HepG2 (cell line): ENCODE measurements at regions not wholly inside any gene's neighbourhood (a gene's known extent, or its start where the extent isn't known, plus 50 kb on each side); places are given as distances from the start of the nearest gene placed in this dataset.

Experiments used
- ATAC-seq: fragments of 200-7000 bp; cut with Tn5 transposase; 3 replicates; pipeline ENCODE4 v1.9.1; 2020; ENCODE audit warnings: mild to moderate bottlenecking, moderate library complexity
- BruUV-seq: library from RNA; stranded (reverse); fragments of 400-500 nt; replicated peaks from 2 replicates; lab custom pipeline; 2021; lab: Mats Ljungman, UMichigan
- CTCF ChIA-PET: fragments of 300-600 bp; formaldehyde crosslinking; extraction: SDS; loops from one replicate; lab custom pipeline; 2021; ENCODE audit warnings: low total read pairs, inconsistent platforms, low intra/inter-chr PET ratio; lab: Yijun Ruan, JAX
- POLR2A ChIA-PET: fragments of 350-600 bp; sonication (Branson Sonifier 250); formaldehyde crosslinking; loops from one replicate; lab custom pipeline; 2020; ENCODE audit warnings: antibody characterized with exemption, inconsistent platforms; lab: Yijun Ruan, JAX
- DNase-seq: peaks from one replicate; pipeline ENCODE4 v3.0.0-alpha.2; 2015; ENCODE audit warnings: low spot score
- FAIRE-seq: peaks from 3 replicates; lab custom pipeline; 2011; peaks lifted over from hg19 to GRCh38; lab: Jason Lieb, UNC
- H2AFZ ChIP-seq: one replicate; pipeline ENCODE4 v1.6.1; 2011; ENCODE audit warnings: low read length, inconsistent platforms
- H3K27ac ChIP-seq: fragments of 300-600 bp; 3 replicates; pipeline ENCODE4 v1.8.0; 2011; ENCODE audit warnings: mixed run types, mild to moderate bottlenecking, mixed read lengths, low read length, inconsistent platforms; ENCODE audit not compliant: insufficient read depth; ENCODE audit errors: extremely low read length
- H3K27me3 ChIP-seq, 2 experiments: fragments of 200-600 bp in 1 of 2; 2 replicates in 1 of 2; 3 replicates in 1 of 2; pipeline versions ENCODE4 v1.6.0 to v1.8.0; 2011; ENCODE audit warnings: low read length in 2 of 2, mild to moderate bottlenecking in 2 of 2, moderate library complexity in 2 of 2, inconsistent platforms in 1 of 2; ENCODE audit not compliant: insufficient read depth in 2 of 2, control insufficient read depth in 1 of 2
- H3K36me3 ChIP-seq, 2 experiments: fragments of 200-600 bp in 1 of 2; replicated peaks in 1 of 2; 2 replicates in 1 of 2; 3 replicates in 1 of 2; pipeline versions ENCODE4 v1.5.1 to v1.8.0; 2011; ENCODE audit warnings: low read length in 2 of 2, inconsistent platforms in 1 of 2; ENCODE audit not compliant: insufficient read depth in 2 of 2, control insufficient read depth in 1 of 2
- H3K4me1 ChIP-seq: 2 replicates; pipeline ENCODE4 v1.5.1; 2012; ENCODE audit warnings: low read length, inconsistent platforms; ENCODE audit not compliant: insufficient read depth
- H3K4me2 ChIP-seq: 2 replicates; pipeline ENCODE4 v1.6.0; 2011; ENCODE audit warnings: low read depth, low read length, inconsistent platforms
- H3K4me3 ChIP-seq, 3 experiments: fragments of 200-600 bp in 1 of 3; sonication (generic), shearing (Covaris generic) in 1 of 3; replicated peaks in 1 of 3; 2 replicates each; pipeline ENCODE4 v1.5.1; 2011 to 2016; ENCODE audit warnings: low read length in 3 of 3, inconsistent platforms in 2 of 3, low read depth in 2 of 3, mild to moderate bottlenecking in 2 of 3, control low read depth in 1 of 3, mixed read lengths in 1 of 3; ENCODE audit not compliant: insufficient read depth in 1 of 3
- H3K79me2 ChIP-seq: one replicate; pipeline ENCODE4 v1.6.1; 2011; ENCODE audit warnings: low read length, inconsistent platforms; ENCODE audit not compliant: insufficient read depth
- H3K9ac ChIP-seq: 2 replicates; pipeline ENCODE4 v1.6.0; 2011; ENCODE audit warnings: mild to moderate bottlenecking, low read depth, low read length, inconsistent platforms; ENCODE audit not compliant: insufficient read depth
- H3K9me3 ChIP-seq: 2 replicates; pipeline ENCODE4 v1.5.1; 2012; ENCODE audit warnings: mild to moderate bottlenecking, low read length
- H4K20me1 ChIP-seq: 2 replicates; pipeline ENCODE4 v1.6.0; 2011; ENCODE audit warnings: inconsistent platforms, mild to moderate bottlenecking, low read length, moderate library complexity; ENCODE audit not compliant: insufficient read depth
- CBX5 ChIP-seq: sonication (generic); formaldehyde crosslinking; IDR thresholded peaks from 2 replicates; pipeline ENCODE4 v1.4.0; 2020; ENCODE audit warnings: missing genetic modification reagents, borderline replicate concordance
- EEA1 ChIP-seq: sonication (generic); formaldehyde crosslinking; IDR thresholded peaks from 2 replicates; pipeline ENCODE4 v1.5.1; 2020; ENCODE audit warnings: mild to moderate bottlenecking, missing genetic modification reagents, borderline replicate concordance
- GPN1 ChIP-seq: sonication (generic); formaldehyde crosslinking; IDR thresholded peaks from 2 replicates; pipeline ENCODE4 v1.5.1; 2020; ENCODE audit warnings: missing genetic modification reagents, borderline replicate concordance
- GZF1 ChIP-seq: sonication (generic); formaldehyde crosslinking; IDR thresholded peaks from 2 replicates; pipeline ENCODE4 v1.5.1; 2020; ENCODE audit warnings: mild to moderate bottlenecking, missing genetic modification reagents
- KAT2B ChIP-seq: fragments of 150-350 bp; IDR thresholded peaks from 2 replicates; pipeline ENCODE4 v1.6.1; 2014; ENCODE audit warnings: low read depth, low read length, borderline replicate concordance
- KLF12 ChIP-seq: sonication (generic); formaldehyde crosslinking; IDR thresholded peaks from 2 replicates; pipeline ENCODE4 v1.4.0; 2020; ENCODE audit warnings: missing genetic modification reagents, borderline replicate concordance
- NCOA1 ChIP-seq: sonication (generic); formaldehyde crosslinking; IDR thresholded peaks from 2 replicates; pipeline ENCODE4 v1.9.0; 2021; ENCODE audit warnings: missing genetic modification reagents
- REXO4 ChIP-seq: sonication (generic); formaldehyde crosslinking; IDR thresholded peaks from 2 replicates; pipeline ENCODE4 v1.8.0; 2022; ENCODE audit warnings: missing genetic modification reagents, mild to moderate bottlenecking, borderline replicate concordance
- RFXANK ChIP-seq: IDR thresholded peaks from 2 replicates; pipeline ENCODE4 v1.6.1; 2016
- ZNF501 ChIP-seq: sonication (generic); formaldehyde crosslinking; IDR thresholded peaks from 2 replicates; pipeline ENCODE4 v1.5.1; 2020; ENCODE audit warnings: mild to moderate bottlenecking, moderate library complexity, missing genetic modification reagents
- ZNF883 ChIP-seq: sonication (generic); formaldehyde crosslinking; IDR thresholded peaks from 2 replicates; pipeline ENCODE4 v1.5.1; 2020; ENCODE audit warnings: mild to moderate bottlenecking, missing genetic modification reagents; ENCODE audit errors: not compliant biosample characterization
- WGBS: methylation state at CpG from one replicate; pipeline ENCODE4 v1.1.6; 2017; ENCODE audit warnings: low lambda C conversion rate; 5-methylcytosine and 5-hydroxymethylcytosine counted together
- in situ Hi-C: cut with HindIII; loops from 2 replicates; pipeline ENCODE4 v1.10.0; 2017; ENCODE audit warnings: low pct_unique_long_range_greater_than_20kb; ENCODE audit not compliant: extremely low pct_ligation_motif_present
- intact Hi-C: fragments of 100-400 bp; cut with micrococcal nuclease; formaldehyde crosslinking; loops from one replicate; pipeline ENCODE4 v1.10.0; 2022; ENCODE audit not compliant: unreplicated experiment
- TF ChIP-seq, protein P1 (sequence below): fragments of 450-650 bp; IDR thresholded peaks from 2 replicates; pipeline ENCODE4 v1.6.1; 2017; ENCODE audit warnings: mild to moderate bottlenecking
- TF ChIP-seq, protein P2 (sequence below): sonication (generic); formaldehyde crosslinking; IDR thresholded peaks from 2 replicates; pipeline ENCODE4 v1.4.0; 2020; ENCODE audit warnings: mild to moderate bottlenecking, missing genetic modification reagents
- TF ChIP-seq, protein P3 (sequence below): sonication (generic); formaldehyde crosslinking; IDR thresholded peaks from 2 replicates; pipeline ENCODE4 v1.4.0; 2020; ENCODE audit warnings: missing genetic modification reagents
- TF ChIP-seq, protein P4 (sequence below): sonication (generic); formaldehyde crosslinking; IDR thresholded peaks from 2 replicates; pipeline ENCODE4 v1.9.0; 2022; ENCODE audit warnings: low read depth, missing genetic modification reagents

DNA sequence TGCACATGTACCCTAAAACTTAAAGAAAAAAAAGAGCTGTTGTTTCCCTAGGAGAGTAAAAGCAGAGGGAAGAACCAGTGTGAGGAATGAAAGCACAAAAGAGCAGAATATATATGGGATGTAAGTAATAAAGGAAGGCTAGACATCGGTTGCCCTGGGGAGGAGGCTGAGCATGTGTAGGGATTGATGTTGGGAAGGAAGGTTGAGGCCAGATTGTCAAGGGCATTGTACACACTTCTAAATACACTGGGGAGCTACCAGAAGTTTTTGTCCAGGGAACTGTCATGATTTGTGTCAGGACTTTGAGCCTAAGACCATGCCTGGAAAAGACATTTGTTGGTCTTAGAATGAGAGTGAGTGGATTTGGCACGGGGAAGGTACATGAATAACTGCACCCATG lies 467.1 kb downstream of the GPAT3 start (continued):
- TF ChIP-seq, protein P1, sequence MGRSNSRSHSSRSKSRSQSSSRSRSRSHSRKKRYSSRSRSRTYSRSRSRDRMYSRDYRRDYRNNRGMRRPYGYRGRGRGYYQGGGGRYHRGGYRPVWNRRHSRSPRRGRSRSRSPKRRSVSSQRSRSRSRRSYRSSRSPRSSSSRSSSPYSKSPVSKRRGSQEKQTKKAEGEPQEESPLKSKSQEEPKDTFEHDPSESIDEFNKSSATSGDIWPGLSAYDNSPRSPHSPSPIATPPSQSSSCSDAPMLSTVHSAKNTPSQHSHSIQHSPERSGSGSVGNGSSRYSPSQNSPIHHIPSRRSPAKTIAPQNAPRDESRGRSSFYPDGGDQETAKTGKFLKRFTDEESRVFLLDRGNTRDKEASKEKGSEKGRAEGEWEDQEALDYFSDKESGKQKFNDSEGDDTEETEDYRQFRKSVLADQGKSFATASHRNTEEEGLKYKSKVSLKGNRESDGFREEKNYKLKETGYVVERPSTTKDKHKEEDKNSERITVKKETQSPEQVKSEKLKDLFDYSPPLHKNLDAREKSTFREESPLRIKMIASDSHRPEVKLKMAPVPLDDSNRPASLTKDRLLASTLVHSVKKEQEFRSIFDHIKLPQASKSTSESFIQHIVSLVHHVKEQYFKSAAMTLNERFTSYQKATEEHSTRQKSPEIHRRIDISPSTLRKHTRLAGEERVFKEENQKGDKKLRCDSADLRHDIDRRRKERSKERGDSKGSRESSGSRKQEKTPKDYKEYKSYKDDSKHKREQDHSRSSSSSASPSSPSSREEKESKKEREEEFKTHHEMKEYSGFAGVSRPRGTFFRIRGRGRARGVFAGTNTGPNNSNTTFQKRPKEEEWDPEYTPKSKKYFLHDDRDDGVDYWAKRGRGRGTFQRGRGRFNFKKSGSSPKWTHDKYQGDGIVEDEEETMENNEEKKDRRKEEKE: no peak
- no peak for TF ChIP-seq EEA1 (CRISPR knock-in tag)
- TF ChIP-seq REXO4 (CRISPR knock-in tag): no peak
- no peak for TF ChIP-seq KLF12 (CRISPR knock-in tag)
- TF ChIP-seq GZF1: no peak
- TF ChIP-seq, protein P2, sequence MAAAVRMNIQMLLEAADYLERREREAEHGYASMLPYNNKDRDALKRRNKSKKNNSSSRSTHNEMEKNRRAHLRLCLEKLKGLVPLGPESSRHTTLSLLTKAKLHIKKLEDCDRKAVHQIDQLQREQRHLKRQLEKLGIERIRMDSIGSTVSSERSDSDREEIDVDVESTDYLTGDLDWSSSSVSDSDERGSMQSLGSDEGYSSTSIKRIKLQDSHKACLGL (CRISPR knock-in tag): no peak
- TF ChIP-seq, protein P3, sequence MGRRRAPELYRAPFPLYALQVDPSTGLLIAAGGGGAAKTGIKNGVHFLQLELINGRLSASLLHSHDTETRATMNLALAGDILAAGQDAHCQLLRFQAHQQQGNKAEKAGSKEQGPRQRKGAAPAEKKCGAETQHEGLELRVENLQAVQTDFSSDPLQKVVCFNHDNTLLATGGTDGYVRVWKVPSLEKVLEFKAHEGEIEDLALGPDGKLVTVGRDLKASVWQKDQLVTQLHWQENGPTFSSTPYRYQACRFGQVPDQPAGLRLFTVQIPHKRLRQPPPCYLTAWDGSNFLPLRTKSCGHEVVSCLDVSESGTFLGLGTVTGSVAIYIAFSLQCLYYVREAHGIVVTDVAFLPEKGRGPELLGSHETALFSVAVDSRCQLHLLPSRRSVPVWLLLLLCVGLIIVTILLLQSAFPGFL: no peak

DNA sequence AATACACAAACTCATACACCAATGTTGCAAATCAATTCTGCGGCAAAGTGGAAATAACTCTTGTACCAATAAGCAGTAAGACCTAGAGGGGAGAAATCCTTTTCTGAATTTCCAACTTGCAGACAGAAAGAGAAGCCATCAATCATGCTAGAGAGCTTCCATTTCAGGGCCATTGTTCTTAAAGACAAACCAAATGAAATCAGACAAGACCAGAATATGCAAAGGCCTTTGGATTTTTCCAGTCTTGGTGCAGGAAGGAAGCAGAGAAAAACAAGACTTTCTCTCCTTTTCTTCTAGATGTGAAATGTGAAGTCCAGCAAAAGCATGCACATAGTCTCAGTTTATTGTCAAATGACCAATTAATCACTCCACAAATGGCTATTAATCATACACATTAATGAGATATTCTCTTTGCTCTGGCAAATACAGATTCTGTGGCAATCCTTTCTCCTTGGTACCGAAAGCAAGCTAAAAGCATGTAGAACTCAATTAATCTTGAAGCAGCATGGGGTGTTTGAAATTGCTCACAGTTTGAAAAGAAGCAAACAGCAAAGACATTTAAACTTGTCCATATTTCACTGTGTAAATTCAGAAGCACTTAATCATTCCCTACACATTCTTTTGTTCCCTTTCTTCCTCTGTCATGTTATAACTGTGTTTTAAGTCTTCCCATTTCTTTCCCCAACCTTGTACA lies 466.1 kb downstream of the GPAT3 start:
- Histone ChIP-seq H3K9ac (no peak overlapping the region), H3K4me2 (no peak overlapping the region), H4K20me1 (no peaks in the 10 kb centered on the region), H3K79me2 (no peaks in the 10 kb centered on the region), H2AFZ (no peak overlapping the region), H3K27me3 (no peaks in the 10 kb centered on the region; a peak in 1 of 5 replicates), H3K9me3 (no peaks in the 10 kb centered on the region), H3K27ac (no peak overlapping the region), H3K4me1 (no peaks in the 10 kb centered on the region), H3K4me3 (no peak overlapping the region), H3K36me3 (no peaks in the 10 kb centered on the region)
- BruUV-seq: no TSS peak
- CTCF ChIA-PET: no interaction called here
- 29% methylated on average over 2 of the region's 2 CpGs for WGBS
- TF ChIP-seq ZNF883 (CRISPR knock-in tag): no peak
- TF ChIP-seq RFXANK (CRISPR knock-in tag): no peak
- no peak for TF ChIP-seq ZNF501 (CRISPR knock-in tag)
- no peak for TF ChIP-seq NCOA1 (CRISPR knock-in tag)
- TF ChIP-seq GPN1 (CRISPR knock-in tag): no peak
- TF ChIP-seq, protein P4, sequence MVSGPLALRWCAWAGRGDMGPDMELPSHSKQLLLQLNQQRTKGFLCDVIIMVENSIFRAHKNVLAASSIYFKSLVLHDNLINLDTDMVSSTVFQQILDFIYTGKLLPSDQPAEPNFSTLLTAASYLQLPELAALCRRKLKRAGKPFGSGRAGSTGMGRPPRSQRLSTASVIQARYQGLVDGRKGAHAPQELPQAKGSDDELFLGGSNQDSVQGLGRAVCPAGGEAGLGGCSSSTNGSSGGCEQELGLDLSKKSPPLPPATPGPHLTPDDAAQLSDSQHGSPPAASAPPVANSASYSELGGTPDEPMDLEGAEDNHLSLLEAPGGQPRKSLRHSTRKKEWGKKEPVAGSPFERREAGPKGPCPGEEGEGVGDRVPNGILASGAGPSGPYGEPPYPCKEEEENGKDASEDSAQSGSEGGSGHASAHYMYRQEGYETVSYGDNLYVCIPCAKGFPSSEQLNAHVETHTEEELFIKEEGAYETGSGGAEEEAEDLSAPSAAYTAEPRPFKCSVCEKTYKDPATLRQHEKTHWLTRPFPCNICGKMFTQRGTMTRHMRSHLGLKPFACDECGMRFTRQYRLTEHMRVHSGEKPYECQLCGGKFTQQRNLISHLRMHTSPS: no peak
- TF ChIP-seq KAT2B: no peak
- TF ChIP-seq CBX5: no peak
- intact Hi-C loops: no loop called here
- no peak for DNase-seq
- no peak for FAIRE-seq
- in situ Hi-C loops: no loop called here
- POLR2A ChIA-PET: no interaction called here
- ATAC-seq: no peak
